SH-SY5Y (cell line): ENCODE measurements at regions not wholly inside any gene's neighbourhood (a gene's known extent, or its start where the extent isn't known, plus 50 kb on each side); places are given as distances from the start of the nearest gene placed in this dataset.
A peak's percentile ranks its signal among the peaks of the same experiment; 100 is the strongest.

ENCODE experiments used
- GATA2 ChIP-seq: IDR thresholded peaks from 2 replicates; pipeline ENCODE4 v1.6.1; 2011; ENCODE audit warnings: mild to moderate bottlenecking, low read depth, low read length
- GATA3 ChIP-seq: IDR thresholded peaks from 2 replicates; pipeline ENCODE4 v1.6.1; 2011; ENCODE audit warnings: low read depth, mild to moderate bottlenecking, low read length, moderate library complexity

GRCh38 chr3:157633241-157633640 lies 130.0 kb upstream of the VEPH1 start:
- TF ChIP-seq GATA2 (no peak), GATA3 (no peak)

DNA sequence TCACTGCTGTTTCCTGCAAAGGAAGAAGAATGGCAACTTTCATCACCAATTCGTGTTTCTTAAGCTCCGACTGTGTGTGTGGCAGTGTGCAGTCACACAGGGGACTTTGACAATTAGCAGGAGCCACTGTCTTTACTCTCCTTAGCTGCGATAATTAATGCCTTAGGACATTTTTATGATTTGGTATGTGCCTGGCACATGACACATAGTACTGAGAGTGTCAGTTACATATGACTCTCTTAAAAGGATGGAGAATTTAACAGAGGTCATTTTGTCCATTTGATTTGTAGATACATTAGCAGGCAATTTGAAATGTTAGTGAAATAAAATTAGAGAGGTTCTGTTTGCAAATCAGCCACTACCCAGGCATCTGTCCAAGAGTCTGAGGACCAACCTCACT lies 128.9 kb upstream of the VEPH1 start:
- TF ChIP-seq GATA2 (no peak), GATA3 (no peak)

GRCh38 chr3:157631478-157631877 lies 128.3 kb upstream of the VEPH1 start:
- TF ChIP-seq GATA3, result no peak
- TF ChIP-seq GATA2, result no peak

DNA sequence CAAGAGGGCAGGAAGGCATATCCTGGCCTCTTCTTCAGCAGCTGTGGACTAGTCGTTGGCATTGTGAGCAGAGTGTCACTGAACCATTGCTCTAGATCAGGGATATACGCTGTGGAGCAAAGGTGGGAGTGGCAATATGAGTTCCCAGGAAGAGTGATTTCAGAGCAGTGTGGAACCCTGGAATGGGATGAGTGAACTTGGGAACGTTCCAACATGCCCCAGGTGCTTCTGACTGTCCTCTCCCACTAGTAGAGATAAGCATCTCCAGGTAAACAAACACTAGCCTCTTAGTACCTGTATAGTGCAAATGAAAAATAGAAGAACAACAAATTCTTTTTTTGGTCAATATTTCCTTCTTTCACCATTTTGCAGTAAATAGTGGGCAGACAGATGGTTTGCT lies 123.6 kb upstream of the VEPH1 start:
- TF ChIP-seq GATA3 (no peak), GATA2 (peak; percentile 29; the same call in 1 of the 2 replicates)

DNA sequence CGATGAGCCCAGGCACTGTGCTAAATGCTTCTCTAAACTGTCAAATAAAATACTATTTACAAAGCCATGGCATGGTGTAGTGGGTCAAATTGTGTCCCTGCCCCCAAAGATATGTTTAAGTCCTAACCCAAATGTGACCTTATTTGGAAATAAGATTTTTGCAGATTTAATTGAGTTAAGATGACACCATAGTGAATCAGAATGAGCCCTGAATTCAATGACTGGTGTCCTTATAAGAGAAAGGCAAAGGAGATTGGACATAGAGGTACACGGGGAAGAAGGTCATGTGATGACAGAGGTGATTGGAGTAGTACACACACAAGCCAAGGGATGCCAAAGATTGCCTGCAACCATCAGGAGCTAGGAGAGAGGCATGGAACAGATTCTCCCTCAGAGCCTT lies 121.6 kb upstream of the VEPH1 start:
- TF ChIP-seq GATA2 (no peak), GATA3 (no peak)

- no peak for TF ChIP-seq GATA3
- no peak for TF ChIP-seq GATA2
Observed at GRCh38 chr3:157618886-157619285, 115.7 kb upstream of the VEPH1 start.

GRCh38 chr3:157618075-157618760 lies 115.0 kb upstream of the VEPH1 start:
- TF ChIP-seq GATA3, result no peak
- TF ChIP-seq GATA2, result no peak

- no peak for TF ChIP-seq GATA3
- TF ChIP-seq GATA2, result no peak
Observed at GRCh38 chr3:157614896-157615295, 111.7 kb upstream of the VEPH1 start.

- no peak for TF ChIP-seq GATA2
- no peak for TF ChIP-seq GATA3
Observed at GRCh38 chr3:157611536-157612076, 108.4 kb upstream of the VEPH1 start.

DNA sequence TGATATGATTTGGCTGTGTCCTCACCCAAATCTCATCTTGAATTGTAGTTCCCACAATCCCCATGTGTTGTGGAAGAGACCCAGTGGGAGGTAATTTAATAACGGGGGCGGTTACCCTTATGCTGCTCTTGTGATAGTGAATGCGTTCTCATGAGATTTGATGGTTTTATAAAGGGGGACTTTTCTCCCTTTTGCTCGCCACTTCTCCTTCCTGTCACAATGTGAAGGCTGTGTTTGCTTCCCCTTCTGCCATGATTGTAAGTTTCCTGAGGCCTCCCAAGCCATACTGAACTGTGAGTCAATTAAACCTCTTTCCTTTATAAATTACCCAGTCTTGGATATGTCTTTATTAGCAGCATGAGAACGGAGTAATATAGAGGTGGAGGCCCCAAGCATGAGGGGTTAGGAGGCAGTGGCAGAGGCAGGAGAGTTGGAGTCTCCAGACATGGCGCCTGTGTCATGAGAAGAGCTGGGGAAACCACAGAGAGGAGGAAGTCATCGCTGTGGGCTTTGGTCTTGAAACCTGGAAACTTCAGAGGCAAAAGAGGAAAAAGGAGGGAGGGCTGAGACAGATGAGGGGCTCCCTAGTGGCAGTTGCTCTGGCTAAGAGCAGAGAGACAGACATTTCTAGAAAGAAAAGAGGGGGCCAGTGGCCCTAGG lies 107.8 kb upstream of the VEPH1 start:
- TF ChIP-seq GATA2 (no peak), GATA3 (no peak)

DNA sequence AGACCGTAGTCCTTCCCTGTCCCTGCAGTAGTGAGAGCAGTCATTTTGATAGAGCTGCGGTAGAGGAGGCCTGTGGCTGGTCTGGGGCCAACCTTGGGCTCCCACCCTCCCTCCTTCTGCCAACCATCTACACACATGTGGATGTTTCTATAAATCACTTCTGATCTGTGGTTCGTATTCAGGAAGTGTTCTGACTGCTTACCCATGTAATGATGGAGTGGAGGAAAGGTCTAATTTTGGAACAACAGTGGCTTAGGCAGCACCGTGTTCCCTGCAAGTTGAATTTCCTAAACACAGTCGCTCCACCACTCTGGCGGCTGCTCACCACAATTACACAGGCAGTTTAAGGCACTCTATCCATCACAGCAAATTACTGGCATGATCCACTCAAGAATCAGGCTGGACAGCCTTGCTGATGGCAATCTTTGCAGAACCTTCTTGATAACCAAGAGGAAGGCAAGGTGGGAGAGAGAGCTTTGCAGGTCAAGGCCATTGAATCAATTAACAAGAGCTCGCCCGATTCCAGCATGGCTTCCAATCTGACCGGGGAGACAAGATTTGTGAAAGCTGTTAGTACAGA lies 104.7 kb upstream of the VEPH1 start:
- no peak for TF ChIP-seq GATA2
- TF ChIP-seq GATA3, result no peak

- TF ChIP-seq GATA3, result no peak
- no peak for TF ChIP-seq GATA2
Observed at GRCh38 chr3:157606852-157607197, 103.6 kb upstream of the VEPH1 start.

- TF ChIP-seq GATA2 (no peak), GATA3 (no peak)
Observed at GRCh38 chr3:157606011-157606851, 103.0 kb upstream of the VEPH1 start.

DNA sequence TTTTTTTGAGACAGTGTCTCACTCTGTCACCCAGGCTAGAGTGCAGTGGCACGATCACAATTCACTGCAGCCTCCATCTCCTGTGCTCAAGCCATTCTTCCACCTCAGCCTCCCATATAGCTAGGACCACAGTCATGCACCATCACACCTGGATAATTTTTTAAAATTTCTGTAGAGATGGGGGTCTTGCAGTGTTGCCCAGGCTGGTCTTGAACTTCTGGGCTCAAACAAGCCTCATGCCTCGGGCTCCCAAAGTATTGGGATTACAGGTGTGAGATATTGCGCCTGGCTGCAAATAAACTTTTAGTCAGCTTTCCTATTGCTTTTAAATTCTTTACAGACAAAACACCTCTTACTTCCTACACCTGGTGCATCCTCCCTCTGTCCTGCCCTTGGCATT lies 102.1 kb upstream of the VEPH1 start:
- no peak for TF ChIP-seq GATA2
- no peak for TF ChIP-seq GATA3

DNA sequence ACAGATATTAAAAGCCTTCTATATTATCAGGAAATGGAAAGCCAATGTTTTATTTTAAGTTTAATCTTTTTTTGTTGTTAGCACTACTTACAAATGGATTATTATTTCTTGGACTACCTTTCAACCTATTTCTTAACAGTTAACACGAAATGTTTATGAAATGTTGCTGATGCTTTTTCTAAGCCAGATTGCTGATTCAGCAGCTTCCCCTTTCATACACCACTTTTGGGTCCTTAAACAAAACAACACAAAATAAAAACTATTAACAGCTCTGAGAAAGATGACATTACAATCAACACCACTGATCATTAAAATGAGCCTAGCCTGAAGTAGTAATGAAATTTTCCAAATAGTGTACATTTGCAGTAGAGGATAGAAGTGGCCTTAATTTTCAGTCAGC lies 99.2 kb upstream of the VEPH1 start:
- TF ChIP-seq GATA2 (no peak), GATA3 (no peak)
